Fibroblast of skin of left quadriceps (primary cell): ENCODE measurements at regions not wholly inside any gene's neighbourhood (a gene's known extent, or its start where the extent isn't known, plus 50 kb on each side); places are given as distances from the start of the nearest gene placed in this dataset.
A peak's percentile ranks its signal among the peaks of the same experiment; 100 is the strongest.

Experiments
- DNase-seq, 2 experiments: peaks; one replicate each; pipeline ENCODE4 v3.0.0-alpha.2; 2013; ENCODE audit warnings: low read depth in 2 of 2

GRCh38 chr3:194993896-194994295, 277.1 kb downstream of the XXYLT1 start:
- no peak for DNase-seq

GRCh38 chr3:194994551-194994981, 276.4 kb downstream of the XXYLT1 start:
- no peak for DNase-seq

GRCh38 chr3:194995334-194995733, 275.6 kb downstream of the XXYLT1 start:
- no peak for DNase-seq

GRCh38 chr3:194995922-194996321, 275.0 kb downstream of the XXYLT1 start:
- no peak for DNase-seq

- DNase-seq: no peak
Observed at GRCh38 chr3:194996746-194997145, 274.2 kb downstream of the XXYLT1 start.

GRCh38 chr3:194998417-194998816, 272.5 kb downstream of the XXYLT1 start:
- DNase-seq: no peak

GRCh38 chr3:194998948-194999347, 272.0 kb downstream of the XXYLT1 start:
- DNase-seq: no peak

- DNase-seq: no peak
Observed at GRCh38 chr3:194999491-194999890, 271.5 kb downstream of the XXYLT1 start.

GRCh38 chr3:195001261-195001660, 269.7 kb downstream of the XXYLT1 start:
- no peak for DNase-seq

GRCh38 chr3:195001961-195002861, 268.7 kb downstream of the XXYLT1 start:
- peak in 1 of 2 experiments; percentile 6 for DNase-seq

GRCh38 chr3:195003006-195003892, 267.7 kb downstream of the XXYLT1 start:
- peak; percentile 40 to 45 for DNase-seq

GRCh38 chr3:195003893-195004289, 267.1 kb downstream of the XXYLT1 start:
- no peak for DNase-seq

GRCh38 chr3:195004512-195005250, 266.3 kb downstream of the XXYLT1 start:
- DNase-seq: no peak

- DNase-seq: no peak
Observed at GRCh38 chr3:195005251-195005620, 265.7 kb downstream of the XXYLT1 start.

- no peak for DNase-seq
Observed at GRCh38 chr3:195005759-195006510, 265.0 kb downstream of the XXYLT1 start.

- DNase-seq: no peak
Observed at GRCh38 chr3:195007151-195007550, 263.8 kb downstream of the XXYLT1 start.

GRCh38 chr3:195007766-195008165, 263.2 kb downstream of the XXYLT1 start:
- DNase-seq: no peak

GRCh38 chr3:195008816-195009215, 262.1 kb downstream of the XXYLT1 start:
- no peak for DNase-seq

- DNase-seq: no peak
Observed at GRCh38 chr3:195009616-195010015, 261.3 kb downstream of the XXYLT1 start.

- DNase-seq: no peak
Observed at GRCh38 chr3:195010551-195011100, 260.3 kb downstream of the XXYLT1 start.
